Occipital lobe (tissue), 1 donor: ENCODE measurements at regions not wholly inside any gene's neighbourhood (a gene's known extent, or its start where the extent isn't known, plus 50 kb on each side); places are given as distances from the start of the nearest gene placed in this dataset.
"Not testable (repeated sequence)": the region's sequence is repeated elsewhere in the genome, so short reads cannot be mapped to it uniquely, and the experiment has no call there.

Experiments
- DNase-seq: peaks from one replicate; lab custom pipeline; 2025; lab: John Stamatoyannopoulos, UW

- DNase-seq, result no peak
These were observed 122.8 kb downstream of the ZNF365 start for GRCh38 chr10:62496925-62497324.

DNA sequence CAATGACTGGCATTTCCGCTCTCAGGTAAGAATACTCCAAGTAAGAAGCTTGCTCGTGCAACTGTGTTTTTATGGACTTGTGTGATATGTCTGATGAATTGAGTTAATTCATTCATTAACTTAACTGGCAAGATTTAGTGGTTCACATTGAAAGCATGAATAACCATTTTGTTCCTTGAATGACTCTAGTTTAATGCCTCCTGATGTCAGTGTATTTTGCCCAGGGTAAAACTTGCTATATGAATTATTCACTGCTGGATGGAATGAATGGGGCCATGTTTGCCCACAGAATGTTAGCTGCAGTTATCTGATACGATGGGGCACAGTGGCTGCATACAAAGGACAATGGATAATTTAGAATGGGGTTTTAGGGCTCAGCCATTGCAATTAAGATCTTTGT is 124.1 kb downstream of the ZNF365 start:
- DNase-seq, result no peak

DNA sequence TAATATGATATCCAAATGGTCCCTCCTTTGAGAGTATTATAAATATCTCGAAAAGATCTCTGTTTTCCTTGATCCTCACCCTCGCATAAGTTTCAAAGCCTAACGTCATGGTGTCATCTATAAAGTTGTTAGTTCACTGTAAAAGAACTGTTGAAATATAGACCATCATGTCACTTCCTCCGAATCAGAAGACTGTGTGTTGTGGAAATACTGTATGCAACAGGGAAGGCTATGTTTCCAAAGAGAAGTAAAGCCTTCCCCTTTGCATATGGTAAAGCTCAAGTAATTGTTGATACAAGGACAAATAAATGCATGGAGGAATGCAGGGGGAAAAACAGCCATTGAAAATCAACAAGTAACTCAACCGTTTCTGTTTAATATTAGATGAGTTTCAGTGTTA is 125.9 kb downstream of the ZNF365 start:
- DNase-seq, result not testable (repeated sequence)

DNA sequence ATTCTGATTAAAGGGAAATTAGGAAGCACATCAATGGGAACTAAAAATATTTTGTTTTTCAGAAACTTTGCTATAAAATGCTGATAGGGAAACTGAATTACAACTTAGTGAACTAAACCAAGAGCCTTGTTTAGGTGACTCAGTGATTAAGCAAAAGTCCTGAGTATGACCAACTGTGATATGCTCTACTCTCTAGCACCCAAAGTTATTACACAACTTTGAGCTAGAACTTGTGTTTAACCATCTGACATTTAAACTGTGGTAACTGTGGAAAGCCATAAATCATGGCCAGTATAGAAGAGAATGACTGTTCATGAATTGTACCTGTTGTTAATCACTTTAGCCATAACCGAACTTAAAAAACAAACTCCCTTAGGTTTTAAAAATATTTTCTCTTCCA is 127.4 kb downstream of the ZNF365 start:
- no peak for DNase-seq

DNA sequence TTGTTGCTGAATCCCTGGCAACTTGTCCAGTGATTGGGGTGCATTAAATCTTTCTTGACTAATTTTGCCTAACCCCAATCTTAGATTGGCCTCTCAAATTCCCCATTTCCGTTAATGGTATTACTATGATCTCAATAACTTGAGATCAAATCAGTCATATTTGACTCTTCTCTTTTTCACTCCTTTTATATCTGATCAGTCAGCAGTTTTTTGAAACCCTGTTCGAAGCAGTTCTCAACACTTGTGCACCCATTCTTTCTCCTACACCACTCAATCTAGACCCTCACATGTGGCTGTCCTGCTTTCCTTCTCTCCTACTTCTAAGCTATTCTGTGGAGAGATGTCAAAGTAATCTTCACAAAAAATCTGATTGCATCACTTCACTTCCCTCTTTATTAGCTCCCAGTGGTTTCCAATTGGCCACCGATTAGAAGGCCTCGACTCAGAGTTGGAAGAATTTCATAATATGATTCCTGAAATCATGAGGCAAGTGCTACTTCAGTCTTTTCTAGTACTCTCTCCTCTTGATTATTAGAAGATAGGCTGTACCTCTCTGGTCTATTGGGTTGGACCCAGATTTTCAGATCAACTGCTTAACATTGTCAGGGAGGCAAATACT is 128.9 kb downstream of the ZNF365 start:
- no peak for DNase-seq

DNA sequence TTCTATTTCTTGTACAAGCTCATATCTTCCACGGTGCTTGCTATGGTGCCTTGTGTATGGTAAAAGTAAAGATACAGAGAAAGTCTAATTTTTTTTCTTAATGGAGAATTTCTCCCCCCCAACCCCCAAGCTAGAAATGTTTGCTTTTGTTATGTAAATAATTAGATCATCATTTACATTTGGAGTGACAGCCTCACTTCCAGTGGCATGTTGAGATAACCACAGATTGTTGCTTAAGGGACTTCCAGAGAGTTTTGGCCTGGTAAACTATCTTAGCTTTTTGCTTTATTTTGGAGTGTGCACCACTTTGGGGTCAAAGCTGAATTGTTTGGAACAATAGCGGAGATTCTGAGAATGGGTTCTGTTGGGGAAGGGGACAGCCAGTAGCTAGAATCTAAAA is 129.7 kb downstream of the ZNF365 start:
- DNase-seq, result no peak

- no peak for DNase-seq
These were observed 132.2 kb downstream of the ZNF365 start for GRCh38 chr10:62506371-62506770.

DNA sequence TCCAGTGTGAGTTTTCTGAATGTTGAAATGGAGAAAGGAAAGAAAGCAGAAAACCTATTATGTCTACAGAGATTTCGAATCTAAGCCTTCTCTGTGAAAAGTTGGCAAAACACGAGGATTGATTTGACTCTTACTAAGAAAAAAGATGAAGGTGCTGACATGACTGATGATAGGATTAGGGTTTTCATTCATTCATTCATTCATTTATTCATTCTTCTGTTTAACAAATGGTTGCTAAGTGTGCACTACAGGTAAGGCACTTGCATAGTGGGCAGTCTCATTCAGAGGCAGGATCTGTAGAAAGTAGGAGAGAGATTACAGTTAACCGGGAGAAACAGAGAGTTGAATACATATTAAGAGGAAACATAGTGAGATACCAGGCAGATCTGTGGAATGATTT is 137.1 kb downstream of the ZNF365 start:
- no peak for DNase-seq

DNA sequence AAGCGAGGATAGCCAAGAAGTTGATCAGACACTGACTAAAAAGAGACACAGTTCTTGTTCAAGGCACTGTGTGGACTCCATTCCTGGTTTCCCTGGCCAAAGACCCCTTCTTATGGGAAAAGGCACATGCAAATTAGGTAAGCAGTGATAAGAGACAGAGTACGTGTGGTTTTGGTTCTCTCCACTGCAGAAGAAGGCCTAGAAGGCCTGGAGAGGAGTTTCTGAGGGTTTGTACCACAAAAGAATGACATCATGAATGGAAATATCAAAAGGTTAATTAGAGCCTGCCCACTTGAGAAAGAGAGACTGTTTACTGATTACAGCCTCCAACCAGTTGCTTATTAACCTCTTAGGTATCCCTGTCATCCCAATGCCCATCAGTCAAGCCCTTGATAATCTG is 137.5 kb downstream of the ZNF365 start:
- DNase-seq, result no peak

DNA sequence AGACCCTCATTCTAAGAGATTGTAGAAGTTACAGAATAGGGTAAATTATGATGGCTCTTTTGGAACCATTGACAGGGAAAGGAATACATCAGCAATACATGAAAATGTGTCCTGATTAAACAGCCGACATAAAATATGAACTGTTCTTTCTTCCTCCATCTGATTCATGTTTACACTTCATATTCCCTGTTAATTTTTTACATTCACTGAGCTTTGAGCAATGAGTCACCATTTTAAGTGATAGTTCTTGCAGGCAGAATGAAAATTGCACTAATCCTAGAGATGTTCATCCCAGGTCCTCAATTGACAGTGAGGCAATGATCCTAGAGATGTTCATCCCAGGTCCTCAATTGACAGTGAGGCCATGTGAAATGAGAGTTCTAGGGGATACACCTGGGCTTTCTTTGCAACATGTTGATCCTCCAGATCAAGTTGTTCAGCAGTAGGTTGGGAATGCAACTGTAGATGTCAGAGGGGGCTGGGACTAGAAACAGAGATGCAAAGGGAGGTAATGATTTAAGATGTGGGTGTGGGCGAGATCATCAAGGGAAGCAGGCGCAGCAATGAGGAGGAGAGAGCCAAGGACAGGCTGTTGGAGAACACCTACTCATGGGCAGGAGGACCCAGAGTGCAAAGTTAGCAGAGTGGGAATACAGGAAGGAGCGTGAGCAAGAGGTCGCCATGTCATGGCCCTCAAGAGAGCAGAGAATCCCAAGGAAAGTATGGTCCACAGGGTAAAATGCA is 138.7 kb downstream of the ZNF365 start:
- DNase-seq, result no peak

DNA sequence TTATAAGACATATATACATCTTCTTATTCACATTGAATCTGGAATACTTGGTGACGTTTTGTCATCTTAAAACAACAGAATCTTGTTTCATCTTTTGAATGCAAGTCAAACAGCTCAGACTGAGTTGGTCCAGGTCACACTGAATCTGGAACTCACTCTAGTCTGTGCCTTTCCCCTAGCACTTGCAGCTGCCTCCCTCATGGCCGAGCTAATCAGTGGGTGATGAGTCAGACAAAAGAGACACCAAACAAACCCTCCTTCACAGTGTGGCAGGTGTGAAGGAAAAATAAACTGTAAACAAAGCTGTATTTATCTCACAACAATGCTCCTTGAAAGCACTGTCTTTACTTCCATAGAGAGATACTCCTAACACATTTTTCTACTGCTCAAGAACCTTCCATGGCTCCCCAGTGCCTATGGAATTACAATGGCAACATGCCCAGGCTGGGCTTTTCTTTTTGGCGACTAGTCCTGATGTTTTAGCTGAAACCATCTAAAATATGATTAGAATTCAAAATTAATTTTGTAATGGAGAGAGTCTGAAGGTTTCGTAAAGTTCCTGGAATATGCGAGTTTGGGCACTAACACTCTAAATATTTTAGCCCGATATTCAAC is 140.0 kb downstream of the ZNF365 start:
- no peak for DNase-seq

DNA sequence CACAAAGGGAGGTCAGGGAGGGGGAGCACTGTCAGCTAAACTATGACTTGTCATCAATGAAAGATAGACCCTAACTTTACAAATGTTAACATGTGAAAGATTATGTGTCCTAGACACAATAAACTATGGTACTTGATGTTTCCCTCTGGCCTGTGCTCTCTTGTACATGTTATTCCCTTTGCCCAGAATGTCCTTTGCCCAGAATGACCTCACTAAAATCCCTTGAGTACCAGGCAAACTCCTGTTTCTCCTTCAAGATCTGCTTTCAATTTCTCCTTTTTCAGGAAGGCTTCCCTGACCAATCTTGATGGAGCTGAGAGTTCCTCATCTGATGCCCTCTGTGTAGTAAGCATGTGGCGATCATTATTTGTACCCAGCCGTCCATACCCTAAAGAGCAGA is 143.1 kb downstream of the ZNF365 start:
- no peak for DNase-seq

DNA sequence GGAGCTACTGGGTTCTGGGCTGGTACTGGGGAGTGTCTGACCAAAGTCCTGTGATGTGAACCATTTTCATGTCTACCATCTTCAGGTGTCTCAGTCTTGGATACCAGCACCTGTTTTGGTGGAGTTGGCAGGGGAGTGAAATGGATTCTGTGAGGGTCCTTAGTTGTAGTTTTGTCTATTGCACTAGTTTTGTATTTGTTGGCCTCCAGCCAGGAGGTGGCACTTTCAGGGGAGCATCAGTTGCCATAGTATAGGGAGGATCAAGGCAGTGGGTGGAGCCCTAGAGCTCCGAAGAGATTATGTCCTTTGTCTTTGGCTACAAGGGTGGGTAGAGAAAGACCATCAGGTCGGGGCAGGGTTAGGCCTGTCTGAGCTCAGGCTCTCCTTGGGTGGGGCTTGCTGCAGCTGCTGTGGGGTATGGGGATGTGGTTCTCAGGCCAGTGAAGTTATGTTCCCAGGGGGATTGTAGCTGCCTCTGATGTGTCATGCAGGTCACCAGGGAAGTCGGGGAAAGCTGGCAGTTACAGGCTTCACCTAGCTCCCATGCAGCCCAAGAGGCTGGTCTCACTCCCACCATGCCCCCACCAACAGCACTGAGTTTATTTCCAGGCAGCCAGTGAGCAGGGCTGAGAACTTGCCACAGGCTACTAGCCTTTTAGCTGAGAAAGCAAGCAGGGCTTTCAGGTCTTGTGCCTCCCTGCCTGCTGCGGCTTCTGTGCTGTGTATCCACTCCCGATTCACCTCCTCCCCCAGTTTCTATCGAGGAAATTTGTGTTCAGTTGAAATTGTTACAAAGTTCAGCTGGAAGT is 153.1 kb downstream of the ZNF365 start:
- DNase-seq, result no peak

DNA sequence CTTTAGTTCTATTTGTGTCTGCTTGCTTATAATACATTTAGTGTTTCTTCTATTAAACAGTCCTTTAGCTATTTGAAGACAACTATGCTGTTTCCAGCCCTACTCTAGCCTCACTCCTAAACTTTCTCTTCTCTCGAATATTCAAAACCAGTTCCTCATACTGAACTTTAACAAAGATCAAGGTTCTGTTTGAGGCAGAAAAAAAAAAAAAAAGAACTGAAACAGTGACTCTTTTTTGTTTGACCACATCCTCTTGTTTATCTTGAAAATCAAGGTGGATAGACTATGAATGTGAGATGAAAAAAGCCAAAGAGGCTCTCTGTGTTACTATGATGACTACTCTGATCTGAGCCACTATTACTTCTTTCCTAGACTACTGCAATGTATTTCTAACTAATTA is 154.3 kb downstream of the ZNF365 start:
- no peak for DNase-seq

DNA sequence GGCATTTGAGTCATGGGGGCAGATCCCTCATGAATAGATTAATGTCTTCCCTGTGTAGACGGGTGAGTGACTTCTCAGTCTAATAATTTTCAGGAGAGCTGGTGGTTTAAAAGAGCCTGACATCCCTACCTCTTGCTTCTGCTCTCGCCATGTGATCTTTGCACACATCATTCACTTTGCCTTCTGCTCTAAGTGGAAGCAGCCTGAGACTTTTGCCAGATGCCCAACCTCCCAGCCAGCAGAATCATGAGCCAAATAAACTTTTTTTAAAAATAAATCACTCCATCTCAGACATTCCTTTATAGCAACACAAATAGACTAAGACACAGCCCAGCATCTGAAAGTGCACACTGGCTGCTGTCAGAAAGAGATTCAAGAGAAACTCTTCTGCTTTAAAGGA is 155.2 kb downstream of the ZNF365 start:
- no peak for DNase-seq

- DNase-seq, result no peak
These were observed 159.9 kb downstream of the ZNF365 start for GRCh38 chr10:62534031-62534430.

DNA sequence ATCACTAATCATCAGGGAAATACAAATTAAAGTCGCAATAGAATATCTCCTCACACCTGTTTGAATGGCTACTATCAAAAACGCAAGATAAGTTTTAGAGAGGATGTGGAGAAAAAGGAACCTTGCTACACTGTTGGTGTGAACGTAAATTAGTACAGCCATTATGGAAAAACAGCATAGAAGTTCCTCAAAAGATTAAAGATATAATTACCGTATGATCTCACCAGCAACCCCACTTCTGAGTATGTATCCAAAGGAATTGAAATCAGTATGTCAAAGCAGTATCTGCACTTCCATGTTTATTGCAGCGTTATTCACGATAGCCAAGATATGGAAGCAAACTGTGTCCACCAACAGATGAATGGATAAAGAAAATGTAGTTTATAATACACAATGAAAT is 164.4 kb downstream of the ZNF365 start:
- DNase-seq, result no peak

DNA sequence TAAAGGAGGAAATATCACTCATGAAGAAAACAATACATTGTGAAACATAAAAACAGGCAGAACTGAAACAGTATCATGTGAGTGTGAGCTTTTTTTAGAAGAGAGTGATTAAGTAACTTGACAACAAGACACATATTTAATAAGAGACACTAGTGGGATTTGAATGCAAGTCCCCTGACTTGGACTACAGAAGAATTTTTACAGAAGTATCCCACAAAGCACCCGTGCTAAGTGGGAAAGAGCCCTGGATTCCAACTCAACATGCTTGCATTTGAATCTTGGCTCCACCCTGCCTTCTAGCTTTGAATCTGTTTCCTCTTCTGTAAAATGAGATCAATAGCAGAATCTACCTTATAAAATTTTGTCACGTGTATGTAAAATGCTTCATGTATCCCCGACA is 166.2 kb downstream of the ZNF365 start:
- DNase-seq, result no peak

GRCh38 chr10:62541811-62542210 is 167.6 kb downstream of the ZNF365 start:
- DNase-seq, result no peak

- no peak for DNase-seq
These were observed 169.6 kb downstream of the ZNF365 start for GRCh38 chr10:62543571-62544355.
